Esophagus squamous epithelium (tissue), 5 donors: ENCODE measurements at regions not wholly inside any gene's neighbourhood (a gene's known extent, or its start where the extent isn't known, plus 50 kb on each side); places are given as distances from the start of the nearest gene placed in this dataset.
"Not testable (repeated sequence)": the region's sequence is repeated elsewhere in the genome, so short reads cannot be mapped to it uniquely, and the experiment has no call there.

Experiments used
- DNase-seq: peaks from one replicate; lab custom pipeline; 2025; lab: John Stamatoyannopoulos, UW
- H3K27ac ChIP-seq, 4 donors: fragments of 200-600 bp; sonication (generic); one replicate each; pipeline ENCODE4 v1.5.1; 2016 to 2019; ENCODE audit warnings: mild to moderate bottlenecking in 1 of 4
- H3K27me3 ChIP-seq, 4 donors: fragments of 200-600 bp; sonication (generic); 1 replicate in 3 of 4; 2 replicates in 1 of 4; pipeline versions ENCODE4 v1.5.1 to v1.6.0; 2017 to 2021; ENCODE audit warnings: antibody characterized with exemption in 1 of 4
- H3K36me3 ChIP-seq, 3 donors: fragments of 200-600 bp; sonication (generic); one replicate each; pipeline ENCODE4 v1.5.1; 2016 to 2019
- H3K4me1 ChIP-seq, 3 donors: fragments of 200-600 bp; sonication (generic); one replicate each; pipeline ENCODE4 v1.5.1; 2017 to 2019
- H3K4me3 ChIP-seq, 4 donors: fragments of 200-600 bp; sonication (generic); 1 replicate in 3 of 4; 2 replicates in 1 of 4; pipeline ENCODE4 v1.5.1; 2016 to 2019; ENCODE audit warnings: mild to moderate bottlenecking in 2 of 4, moderate library complexity in 1 of 4
- H3K9me3 ChIP-seq, 3 donors: fragments of 200-600 bp; sonication (generic); one replicate each; pipeline ENCODE4 v1.5.1; 2016 to 2019
- CTCF ChIP-seq, 6 experiments: fragments of 450-650 bp in 4 of 6; fragments of 200-600 bp in 2 of 6; sonication (generic) in 2 of 6; IDR thresholded peaks; one replicate each; pipeline ENCODE4 v1.5.1; 2016 to 2019; ENCODE audit warnings: antibody characterized with exemption in 6 of 6, mild to moderate bottlenecking in 4 of 6, moderate library complexity in 4 of 6
- POLR2A ChIP-seq, 4 donors: fragments of 450-650 bp; IDR thresholded peaks; one replicate each; pipeline ENCODE4 v1.6.1; 2017; ENCODE audit warnings: antibody characterized with exemption in 4 of 4, mild to moderate bottlenecking in 4 of 4, moderate library complexity in 3 of 4
- WGBS, 2 donors: methylation state at CpG; one replicate each; pipeline ENCODE4 v1.1.5; 2018; 5-methylcytosine and 5-hydroxymethylcytosine counted together
- intact Hi-C: fragments of 100-400 bp; cut with DNase I; formaldehyde crosslinking; loops from one replicate; pipeline ENCODE4 v1.15.0; 2022
- donor health status: DM: yes; HTN: yes; CAD: no.

DNA sequence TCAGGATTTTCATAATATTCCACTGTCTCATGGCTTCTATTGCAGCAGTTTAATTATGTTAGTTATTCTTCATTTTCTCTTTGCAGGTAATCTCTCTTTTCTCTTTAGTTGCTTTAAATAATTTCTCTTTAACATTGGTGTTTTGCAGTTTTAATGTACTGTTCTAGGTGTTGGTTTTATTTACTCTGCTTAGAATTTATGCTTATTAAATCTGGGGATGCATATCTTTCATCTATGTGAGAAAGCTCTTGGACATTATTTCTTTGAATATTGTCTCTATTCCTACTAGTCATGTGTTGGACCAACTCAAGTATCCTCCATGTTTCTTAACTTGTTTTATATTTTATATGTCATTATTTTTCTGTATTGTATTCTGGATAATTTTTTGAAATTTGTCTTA, 218.7 kb upstream of the TUT7 start:
- no peaks in the 10 kb centered on the region for H3K27me3 ChIP-seq
- intact Hi-C loops, result no loop called here
- TF ChIP-seq POLR2A (IDR thresholded peaks at IDR 0.05) (no peak), CTCF (IDR thresholded peaks at IDR 0.05) (no peak)
- no peak overlapping the region for H3K4me3 ChIP-seq
- DNase-seq, result no peak
- peaks cover 0 to 13% (median 0%) of the 10 kb centered on the region in 3 donors for H3K9me3 ChIP-seq
- no peak overlapping the region for H3K27ac ChIP-seq
- H3K4me1 ChIP-seq, result peaks cover 0 to 15% (median 5%) of the 10 kb centered on the region in 3 donors
- H3K36me3 ChIP-seq, result no peaks in the 10 kb centered on the region

DNA sequence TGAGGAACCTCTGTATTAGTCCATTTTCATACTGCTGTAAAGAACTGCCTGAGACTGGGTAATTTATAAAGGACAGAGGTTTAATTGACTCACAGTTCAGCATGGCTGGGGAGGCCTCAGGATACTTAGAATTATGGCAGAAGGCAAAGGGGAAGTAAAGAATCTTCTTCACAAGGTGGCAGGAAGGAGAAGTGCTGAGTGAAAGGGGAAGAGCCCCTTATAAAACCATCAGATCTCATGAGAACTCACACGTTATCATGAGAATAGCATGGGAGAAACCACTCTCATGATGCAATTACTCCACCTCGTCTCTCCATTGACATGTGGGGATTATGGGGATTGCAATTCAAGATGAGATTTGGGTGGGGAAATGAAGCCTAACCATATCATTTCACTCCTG, 211.4 kb upstream of the TUT7 start:
- WGBS, 2 donors, result 51 to 63% methylated on average over 2 of the region's 2 CpGs
- H3K4me3 ChIP-seq, H3K4me1 ChIP-seq, DNase-seq, H3K27me3 ChIP-seq, H3K27ac ChIP-seq, H3K36me3 ChIP-seq, intact Hi-C loops: not testable (repeated sequence)
- peaks cover 0 to 17% (median 0%) of the 10 kb centered on the region in 3 donors for H3K9me3 ChIP-seq

GRCh38 chr9:86563936-86564335, 209.7 kb upstream of the TUT7 start:
- intact Hi-C loops, result no loop called here
- 72 to 78% methylated on average over 5 of the region's 5 CpGs for WGBS, 2 donors

DNA sequence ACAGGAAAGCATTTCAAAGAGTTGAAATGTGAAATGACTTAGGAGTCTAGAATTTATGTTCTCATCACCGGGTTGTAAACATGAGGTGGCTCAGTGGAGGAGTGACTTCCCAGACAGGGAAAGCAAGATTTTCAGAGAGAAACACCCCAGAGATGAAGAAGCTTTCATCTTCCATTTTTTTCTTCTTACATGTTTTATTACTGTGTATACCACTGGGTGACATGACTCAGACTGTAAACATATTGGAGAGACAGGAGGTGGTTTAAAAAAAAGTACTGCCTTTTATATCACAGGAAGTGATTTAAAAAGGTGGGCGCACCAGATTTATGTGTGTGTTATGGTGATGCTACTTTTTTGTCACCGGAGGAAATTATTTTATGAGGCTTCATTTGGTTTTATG, 209.1 kb upstream of the TUT7 start:
- peaks cover 0 to 6% (median 0%) of the 10 kb centered on the region in 3 donors for H3K9me3 ChIP-seq
- H3K27ac ChIP-seq, result no peak overlapping the region
- no peaks in the 10 kb centered on the region for H3K4me1 ChIP-seq
- WGBS, 2 donors, result 51 to 53% methylated on average over 3 of the region's 3 CpGs
- DNase-seq, result no peak
- H3K36me3 ChIP-seq, result no peaks in the 10 kb centered on the region
- H3K27me3 ChIP-seq, result no peaks in the 10 kb centered on the region
- TF ChIP-seq CTCF (IDR thresholded peaks at IDR 0.05) (no peak), POLR2A (IDR thresholded peaks at IDR 0.05) (no peak)
- intact Hi-C loops, result no loop called here
- H3K4me3 ChIP-seq, result no peak overlapping the region

More at GRCh38 chr9:86563936-86564335, 209.7 kb upstream of the TUT7 start:
- Histone ChIP-seq H3K27me3 (no peaks in the 10 kb centered on the region), H3K27ac (no peak overlapping the region), H3K4me1 (no peaks in the 10 kb centered on the region), H3K4me3 (no peak overlapping the region), H3K9me3 (peaks cover 0 to 12% (median 0%) of the 10 kb centered on the region in 3 donors), H3K36me3 (no peaks in the 10 kb centered on the region)
- TF ChIP-seq POLR2A (IDR thresholded peaks at IDR 0.05), result no peak
- DNase-seq, result no peak

DNA sequence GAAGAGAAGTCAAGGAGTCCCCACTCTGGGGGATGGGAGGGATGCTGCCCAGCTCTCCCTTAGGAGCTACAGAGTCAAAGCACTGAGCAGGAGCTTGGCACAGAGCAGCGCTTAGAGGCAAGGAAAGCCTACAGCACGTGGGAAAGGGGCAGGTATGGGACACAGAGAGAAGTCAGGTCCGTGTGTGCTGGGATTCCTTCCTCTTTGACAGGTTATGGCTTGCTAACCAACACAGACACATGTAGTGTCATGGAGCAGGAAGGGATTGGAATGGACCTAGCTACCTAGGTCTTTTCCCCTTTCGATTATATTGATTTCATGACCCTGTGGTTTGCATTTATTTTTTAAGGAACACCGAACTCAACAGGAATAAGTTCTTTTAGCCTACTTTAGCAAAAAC, 208.5 kb upstream of the TUT7 start:
- H3K36me3 ChIP-seq, result no peaks in the 10 kb centered on the region
- WGBS, 2 donors, result 39 to 52% methylated on average over 4 to 5 of the region's 5 CpGs
- peaks cover 0 to under 1% (median 0%) of the 10 kb centered on the region in 3 donors for H3K4me1 ChIP-seq
- no peak overlapping the region for H3K4me3 ChIP-seq
- TF ChIP-seq CTCF (IDR thresholded peaks at IDR 0.05), result no peak
- TF ChIP-seq POLR2A (IDR thresholded peaks at IDR 0.05), result no peak
- no peaks in the 10 kb centered on the region for H3K27me3 ChIP-seq
- H3K27ac ChIP-seq, result no peak overlapping the region
- intact Hi-C loops, result no loop called here
- peaks cover 0 to 4% (median 0%) of the 10 kb centered on the region in 3 donors for H3K9me3 ChIP-seq
- DNase-seq, result no peak

- Histone ChIP-seq H3K9me3 (no peaks in the 10 kb centered on the region), H3K4me1 (peaks cover 0 to 13% (median 0%) of the 10 kb centered on the region in 3 donors), H3K27me3 (no peaks in the 10 kb centered on the region), H3K36me3 (no peaks in the 10 kb centered on the region), H3K27ac (no peak overlapping the region), H3K4me3 (no peak overlapping the region)
- 80 to 87% methylated on average over 3 of the region's 3 CpGs for WGBS, 2 donors
- no peak for DNase-seq
- TF ChIP-seq POLR2A (IDR thresholded peaks at IDR 0.05) (no peak), CTCF (IDR thresholded peaks at IDR 0.05) (no peak)
- intact Hi-C loops, result no loop called here
Observed at GRCh38 chr9:86557918-86558317, 203.7 kb upstream of the TUT7 start.
